H1 (cell line): ENCODE measurements at regions not wholly inside any gene's neighbourhood (a gene's known extent, or its start where the extent isn't known, plus 50 kb on each side); places are given as distances from the start of the nearest gene placed in this dataset.

Source experiments
- CTBP2 ChIP-seq: IDR thresholded peaks from 2 replicates; pipeline ENCODE4 v1.7.0; 2011; ENCODE audit warnings: borderline replicate concordance, mild to moderate bottlenecking, moderate library complexity, mixed read lengths, low read length; ENCODE audit not compliant: insufficient read depth, insufficient read length

GRCh38 chr3:148178503-148178902 is 519.2 kb upstream of the AGTR1 start (continued):
- no peak for TF ChIP-seq CTBP2
